ENCODE measurements at regions not wholly inside any gene's neighbourhood (a gene's known extent, or its start where the extent isn't known, plus 50 kb on each side); places are given as distances from the start of the nearest gene placed in this dataset.

GRCh38 chr18:42533009-42533575, 578.1 kb downstream of the PIK3C3 start:
- Mint-ChIP-seq H3K27ac (ENCODE audit: low read depth, unreplicated experiment) (no peak overlapping the region), H3K4me3 (ENCODE audit: unreplicated experiment) (no peak overlapping the region), H3K27me3 (ENCODE audit: insufficient read depth, unreplicated experiment) (peaks cover 11% of the 10 kb centered on the region), H3K4me1 (ENCODE audit: insufficient read depth, unreplicated experiment) (no peaks in the 10 kb centered on the region), H3K9me3 (ENCODE audit: unreplicated experiment) (no peaks in the 10 kb centered on the region), H3K36me3 (ENCODE audit: insufficient read depth, unreplicated experiment) (no peaks in the 10 kb centered on the region)
- ChIA-PET CTCF (no interaction called here), POLR2A (no interaction called here)
- TF ChIP-seq CTCF (IDR thresholded peaks at IDR 0.05; ENCODE audit: unreplicated experiment) = no peak
- BruUV-seq (replicated peaks) = no TSS peak
- intact Hi-C loops (cut with micrococcal nuclease) = no loop called here
- no peak for DNase-seq (ENCODE audit: unreplicated experiment)

- intact Hi-C loops (cut with micrococcal nuclease) = no loop called here
- no peak overlapping the region for H3K4me3 Mint-ChIP-seq (ENCODE audit: unreplicated experiment)
- no peak for TF ChIP-seq CTCF (IDR thresholded peaks at IDR 0.05; ENCODE audit: unreplicated experiment)
- CTCF ChIA-PET = interaction anchor here (0.7 kb wide), 1 partner anchor 503 kb away, joined by 3 read pairs; no protein-coding TSS in a partner anchor
- no TSS peak for BruUV-seq (replicated peaks)
- H3K4me1 Mint-ChIP-seq (ENCODE audit: insufficient read depth, unreplicated experiment) = no peaks in the 10 kb centered on the region
- no peak for DNase-seq (ENCODE audit: unreplicated experiment)
- POLR2A ChIA-PET = no interaction called here
- H3K27me3 Mint-ChIP-seq (ENCODE audit: insufficient read depth, unreplicated experiment) = peaks cover 11% of the 10 kb centered on the region
- no peaks in the 10 kb centered on the region for H3K9me3 Mint-ChIP-seq (ENCODE audit: unreplicated experiment)
- no peaks in the 10 kb centered on the region for H3K36me3 Mint-ChIP-seq (ENCODE audit: insufficient read depth, unreplicated experiment)
- no peak overlapping the region for H3K27ac Mint-ChIP-seq (ENCODE audit: low read depth, unreplicated experiment)
Observed at GRCh38 chr18:42533616-42534015, 578.6 kb downstream of the PIK3C3 start.

GRCh38 chr18:42534313-42534712, 579.3 kb downstream of the PIK3C3 start:
- no peak for TF ChIP-seq CTCF (IDR thresholded peaks at IDR 0.05; ENCODE audit: unreplicated experiment)
- Mint-ChIP-seq H3K36me3 (ENCODE audit: insufficient read depth, unreplicated experiment) (no peaks in the 10 kb centered on the region), H3K9me3 (ENCODE audit: unreplicated experiment) (no peaks in the 10 kb centered on the region), H3K27ac (ENCODE audit: low read depth, unreplicated experiment) (no peak overlapping the region), H3K4me1 (ENCODE audit: insufficient read depth, unreplicated experiment) (no peaks in the 10 kb centered on the region), H3K27me3 (ENCODE audit: insufficient read depth, unreplicated experiment) (peaks cover 11% of the 10 kb centered on the region), H3K4me3 (ENCODE audit: unreplicated experiment) (no peak overlapping the region)
- DNase-seq (ENCODE audit: unreplicated experiment) = no peak
- CTCF ChIA-PET = interaction anchor here (0.7 kb wide), 1 partner anchor 504 kb away, joined by 3 read pairs; no protein-coding TSS in a partner anchor
- intact Hi-C loops (cut with micrococcal nuclease) = no loop called here
- no TSS peak for BruUV-seq (replicated peaks)
- POLR2A ChIA-PET = interaction anchor here (0.7 kb wide), 1 partner anchor 259 kb away, joined by 4 read pairs; no protein-coding TSS in a partner anchor

GRCh38 chr18:42536442-42536841, 579.0 kb downstream of the RIT2 start:
- Mint-ChIP-seq H3K36me3 (ENCODE audit: insufficient read depth, unreplicated experiment) (no peaks in the 10 kb centered on the region), H3K4me1 (ENCODE audit: insufficient read depth, unreplicated experiment) (no peaks in the 10 kb centered on the region), H3K27ac (ENCODE audit: low read depth, unreplicated experiment) (no peak overlapping the region), H3K9me3 (ENCODE audit: unreplicated experiment) (no peaks in the 10 kb centered on the region), H3K27me3 (ENCODE audit: insufficient read depth, unreplicated experiment) (peaks cover 11% of the 10 kb centered on the region), H3K4me3 (ENCODE audit: unreplicated experiment) (no peak overlapping the region)
- ChIA-PET CTCF (interaction anchor here (0.8 kb wide), 1 partner anchor 23 kb away, joined by 3 read pairs; no protein-coding TSS in a partner anchor), POLR2A (no interaction called here)
- no TSS peak for BruUV-seq (replicated peaks)
- intact Hi-C loops (cut with micrococcal nuclease) = no loop called here
- no peak for DNase-seq (ENCODE audit: unreplicated experiment)
- TF ChIP-seq CTCF (IDR thresholded peaks at IDR 0.05; ENCODE audit: unreplicated experiment) = no peak
